ENCODE measurements at regions not wholly inside any gene's neighbourhood (a gene's known extent, or its start where the extent isn't known, plus 50 kb on each side); places are given as distances from the start of the nearest gene placed in this dataset.
A peak's percentile ranks its signal among the peaks of the same experiment; 100 is the strongest.

DNA sequence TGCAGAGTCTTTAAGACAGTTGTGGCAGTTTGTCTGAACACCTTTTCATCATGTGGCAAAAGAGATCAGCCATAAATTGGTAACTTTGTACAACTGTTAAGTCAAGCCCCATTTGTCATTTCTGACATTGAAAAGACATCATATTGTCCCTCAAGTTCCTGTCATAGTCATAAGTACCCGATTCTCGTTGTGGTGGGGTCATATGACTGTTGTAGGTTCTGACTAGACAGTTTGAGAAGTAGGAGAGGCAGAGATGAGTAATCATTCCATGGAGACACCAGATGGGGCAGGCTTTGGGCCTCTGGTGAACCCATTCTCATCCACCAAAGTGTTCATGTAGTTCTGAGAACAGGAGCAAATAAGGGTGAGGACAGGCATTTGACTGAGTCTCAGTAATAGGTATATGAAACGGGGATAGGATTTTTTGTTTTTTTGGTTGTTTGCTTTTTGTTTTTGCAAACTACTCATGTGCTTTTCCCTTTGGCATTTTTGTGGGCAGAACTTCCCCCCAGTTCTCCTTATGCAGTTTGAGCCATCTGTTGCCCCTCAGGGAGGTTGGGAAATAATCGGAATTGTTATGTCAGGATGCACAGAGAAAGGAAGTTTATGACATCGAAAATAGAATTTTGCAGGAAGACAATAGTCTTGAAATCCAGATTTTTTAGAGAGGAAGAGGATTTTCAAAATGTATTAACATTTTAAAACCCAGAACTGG, 86.9 kb upstream of the KCNE2 start:
- no peak for ATAC-seq
- H3K27me3 ChIP-seq = no peaks in the 10 kb centered on the region
- in situ Hi-C loops (cut with MboI; ENCODE audit: low sequenced_read_pairs in 4 of 4) (no loop called here), intact Hi-C loops (cut with DNase I; ENCODE audit: low total_unique reads) (no loop called here)
- H3K27ac ChIP-seq = no peak overlapping the region
- no peak for DNase-seq
- TF ChIP-seq, protein P1, sequence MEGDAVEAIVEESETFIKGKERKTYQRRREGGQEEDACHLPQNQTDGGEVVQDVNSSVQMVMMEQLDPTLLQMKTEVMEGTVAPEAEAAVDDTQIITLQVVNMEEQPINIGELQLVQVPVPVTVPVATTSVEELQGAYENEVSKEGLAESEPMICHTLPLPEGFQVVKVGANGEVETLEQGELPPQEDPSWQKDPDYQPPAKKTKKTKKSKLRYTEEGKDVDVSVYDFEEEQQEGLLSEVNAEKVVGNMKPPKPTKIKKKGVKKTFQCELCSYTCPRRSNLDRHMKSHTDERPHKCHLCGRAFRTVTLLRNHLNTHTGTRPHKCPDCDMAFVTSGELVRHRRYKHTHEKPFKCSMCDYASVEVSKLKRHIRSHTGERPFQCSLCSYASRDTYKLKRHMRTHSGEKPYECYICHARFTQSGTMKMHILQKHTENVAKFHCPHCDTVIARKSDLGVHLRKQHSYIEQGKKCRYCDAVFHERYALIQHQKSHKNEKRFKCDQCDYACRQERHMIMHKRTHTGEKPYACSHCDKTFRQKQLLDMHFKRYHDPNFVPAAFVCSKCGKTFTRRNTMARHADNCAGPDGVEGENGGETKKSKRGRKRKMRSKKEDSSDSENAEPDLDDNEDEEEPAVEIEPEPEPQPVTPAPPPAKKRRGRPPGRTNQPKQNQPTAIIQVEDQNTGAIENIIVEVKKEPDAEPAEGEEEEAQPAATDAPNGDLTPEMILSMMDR (IDR thresholded peaks at IDR 0.05 in 4 of 5, conservative IDR thresholded peaks at IDR 0.05 in 1 of 5) = no peak
- TF ChIP-seq POLR2A (IDR thresholded peaks at IDR 0.05) = no peak
- no peaks in the 10 kb centered on the region for H3K4me1 ChIP-seq
- H3K4me3 ChIP-seq = no peak overlapping the region
- H3K9me3 ChIP-seq = no peaks in the 10 kb centered on the region
- H3K36me3 ChIP-seq = no peaks in the 10 kb centered on the region

DNA sequence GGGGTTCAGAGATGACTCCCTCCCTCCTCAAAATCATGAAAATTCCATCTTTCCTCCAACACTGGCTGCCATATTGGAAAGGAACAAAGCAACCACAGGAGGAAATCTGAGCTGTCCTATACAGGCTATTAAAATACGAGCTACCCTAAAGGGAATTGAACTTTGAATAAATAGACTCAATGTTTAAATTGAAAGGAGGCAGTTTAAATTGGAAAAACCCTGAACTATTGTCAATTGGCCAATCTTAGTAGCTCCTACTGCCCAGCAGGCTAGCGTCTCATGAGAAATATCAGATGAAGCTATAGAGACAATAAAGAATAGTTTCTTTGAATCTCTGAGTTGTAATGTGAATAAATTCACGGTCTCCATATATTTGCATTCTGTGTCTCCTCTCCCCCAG, 85.4 kb upstream of the KCNE2 start:
- intact Hi-C loops (cut with DNase I; ENCODE audit: low total_unique reads) (no loop called here), in situ Hi-C loops (cut with MboI; ENCODE audit: low sequenced_read_pairs in 4 of 4) (no loop called here)
- TF ChIP-seq, protein P1 (IDR thresholded peaks at IDR 0.05 in 4 of 5, conservative IDR thresholded peaks at IDR 0.05 in 1 of 5) = no peak
- no peak for TF ChIP-seq POLR2A (IDR thresholded peaks at IDR 0.05)
- Histone ChIP-seq H3K27ac (no peak overlapping the region), H3K36me3 (no peaks in the 10 kb centered on the region), H3K27me3 (no peaks in the 10 kb centered on the region), H3K9me3 (no peaks in the 10 kb centered on the region), H3K4me1 (no peaks in the 10 kb centered on the region), H3K4me3 (no peak overlapping the region)
- ATAC-seq = no peak
- DNase-seq = no peak

DNA sequence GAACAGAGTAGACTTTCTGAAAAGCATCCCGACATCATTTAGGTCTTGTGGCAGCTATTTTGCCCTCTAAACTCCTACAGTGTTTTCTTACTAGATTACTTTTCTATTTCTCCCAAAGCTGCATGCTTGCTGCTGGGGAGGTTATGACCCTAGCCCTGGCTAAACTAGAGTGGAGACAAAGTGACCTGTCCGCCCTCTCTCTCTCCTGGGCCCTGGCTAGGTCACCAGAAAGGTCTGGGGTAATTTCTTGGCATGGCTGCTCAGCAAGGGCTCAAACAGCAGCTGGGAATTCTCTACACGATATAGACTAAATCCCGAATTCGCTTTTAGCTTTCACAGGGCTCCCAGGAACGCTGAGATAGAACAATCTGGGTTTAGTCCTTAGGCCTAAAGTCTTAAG, 84.5 kb upstream of the KCNE2 start:
- no peak overlapping the region for H3K4me3 ChIP-seq
- DNase-seq (no peak), ATAC-seq (no peak)
- H3K9me3 ChIP-seq = no peaks in the 10 kb centered on the region
- H3K27me3 ChIP-seq = no peaks in the 10 kb centered on the region
- H3K36me3 ChIP-seq = no peaks in the 10 kb centered on the region
- in situ Hi-C loops (cut with MboI; ENCODE audit: low sequenced_read_pairs in 4 of 4) (no loop called here), intact Hi-C loops (cut with DNase I; ENCODE audit: low total_unique reads) (no loop called here)
- H3K4me1 ChIP-seq = no peaks in the 10 kb centered on the region
- no peak for TF ChIP-seq POLR2A (IDR thresholded peaks at IDR 0.05)
- TF ChIP-seq, protein P1 (IDR thresholded peaks at IDR 0.05 in 4 of 5, conservative IDR thresholded peaks at IDR 0.05 in 1 of 5) = no peak
- no peak overlapping the region for H3K27ac ChIP-seq

DNA sequence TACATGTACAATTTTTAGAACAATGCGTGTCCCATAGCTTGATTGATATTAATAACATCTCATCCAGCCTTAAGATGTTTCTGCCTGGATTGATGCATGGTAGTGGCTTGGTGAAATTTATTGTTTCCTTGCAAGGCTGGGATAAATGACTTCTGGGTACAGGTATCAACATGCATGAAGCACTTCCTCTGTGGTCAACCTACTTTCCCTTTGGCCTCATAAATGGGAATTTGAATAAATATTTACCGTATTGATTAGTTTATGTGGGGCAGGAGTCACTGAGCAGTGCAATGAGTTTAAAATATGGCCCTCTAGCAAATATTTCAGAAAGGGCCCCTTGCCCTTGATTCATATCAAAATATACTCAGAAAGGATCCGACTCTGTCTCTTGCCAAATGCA, 83.9 kb upstream of the KCNE2 start:
- Histone ChIP-seq H3K9me3 (no peaks in the 10 kb centered on the region), H3K27ac (no peak overlapping the region), H3K36me3 (no peaks in the 10 kb centered on the region), H3K4me1 (no peaks in the 10 kb centered on the region), H3K27me3 (no peaks in the 10 kb centered on the region), H3K4me3 (no peak overlapping the region)
- ATAC-seq (no peak), DNase-seq (no peak)
- TF ChIP-seq, protein P1 (IDR thresholded peaks at IDR 0.05 in 4 of 5, conservative IDR thresholded peaks at IDR 0.05 in 1 of 5) = no peak
- no peak for TF ChIP-seq POLR2A (IDR thresholded peaks at IDR 0.05)
- in situ Hi-C loops (cut with MboI; ENCODE audit: low sequenced_read_pairs in 4 of 4) = no loop called here
- intact Hi-C loops (cut with DNase I; ENCODE audit: low total_unique reads) = no loop called here

DNA sequence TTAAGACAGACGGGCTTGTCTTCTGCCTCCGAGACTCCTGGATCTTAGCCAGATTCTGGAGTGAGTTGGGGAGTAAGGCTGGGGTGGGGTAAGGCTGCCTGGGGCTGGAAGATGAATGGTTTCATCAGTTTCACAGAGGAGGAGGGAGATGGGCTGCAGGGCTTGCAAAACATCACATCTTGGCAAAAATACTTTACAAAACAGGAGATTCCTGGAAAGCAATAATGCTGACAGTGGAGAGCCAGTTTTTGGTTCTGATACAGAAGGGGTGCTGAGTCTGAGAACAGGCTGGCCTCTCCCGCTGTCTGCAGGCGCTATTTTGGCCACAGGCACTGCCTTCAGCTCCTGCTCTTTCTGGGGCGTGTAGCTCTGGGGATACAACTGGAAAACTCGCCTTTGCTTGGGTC, 83.4 kb upstream of the KCNE2 start:
- DNase-seq = peak; percentile 17 to 28
- Histone ChIP-seq H3K36me3 (no peaks in the 10 kb centered on the region), H3K27ac (no peak overlapping the region), H3K27me3 (no peaks in the 10 kb centered on the region), H3K4me3 (no peak overlapping the region), H3K4me1 (no peaks in the 10 kb centered on the region), H3K9me3 (no peaks in the 10 kb centered on the region)
- intact Hi-C loops (cut with DNase I; ENCODE audit: low total_unique reads) (no loop called here), in situ Hi-C loops (cut with MboI; ENCODE audit: low sequenced_read_pairs in 4 of 4) (no loop called here)
- TF ChIP-seq, protein P1 (IDR thresholded peaks at IDR 0.05 in 4 of 5, conservative IDR thresholded peaks at IDR 0.05 in 1 of 5) = no peak
- no peak for TF ChIP-seq POLR2A (IDR thresholded peaks at IDR 0.05)
- ATAC-seq = peak in 1 of 2 donors; percentile 68

Measured in gastrocnemius medialis (tissue), 4 donors.